Renal pelvis (tissue), 1 donor: ENCODE measurements at regions not wholly inside any gene's neighbourhood (a gene's known extent, or its start where the extent isn't known, plus 50 kb on each side); places are given as distances from the start of the nearest gene placed in this dataset.

Source experiments
- DNase-seq: peaks from one replicate; pipeline ENCODE4 v3.0.0-alpha.2; 2013

- no peak for DNase-seq
Measured at GRCh38 chr13:63199508-63199907, 1783.9 kb upstream of the PCDH20 start.

- DNase-seq: no peak
Measured at GRCh38 chr13:63198071-63198470, 1782.4 kb upstream of the PCDH20 start.

GRCh38 chr13:63195726-63196125 lies 1780.1 kb upstream of the PCDH20 start:
- DNase-seq: no peak

GRCh38 chr13:63190742-63191141 lies 1775.1 kb upstream of the PCDH20 start:
- DNase-seq: no peak

- no peak for DNase-seq
Measured at GRCh38 chr13:63190219-63190618, 1774.6 kb upstream of the PCDH20 start.

- no peak for DNase-seq
Measured at GRCh38 chr13:63189712-63190111, 1774.1 kb upstream of the PCDH20 start.

GRCh38 chr13:63184693-63185092 lies 1769.0 kb upstream of the PCDH20 start:
- no peak for DNase-seq

GRCh38 chr13:63175536-63175935 lies 1759.9 kb upstream of the PCDH20 start:
- no peak for DNase-seq

- DNase-seq: no peak
Measured at GRCh38 chr13:63167699-63168337, 1752.2 kb upstream of the PCDH20 start.

- DNase-seq: no peak
Measured at GRCh38 chr13:63166345-63166744, 1750.7 kb upstream of the PCDH20 start.

- DNase-seq: no peak
Measured at GRCh38 chr13:63163903-63164302, 1748.3 kb upstream of the PCDH20 start.

- DNase-seq: no peak
Measured at GRCh38 chr13:63161219-63161618, 1745.6 kb upstream of the PCDH20 start.

- DNase-seq: no peak
Measured at GRCh38 chr13:63156816-63157215, 1741.2 kb upstream of the PCDH20 start.

GRCh38 chr13:63149375-63149774 lies 1733.7 kb upstream of the PCDH20 start:
- DNase-seq: no peak

GRCh38 chr13:63139277-63139676 lies 1723.6 kb upstream of the PCDH20 start:
- no peak for DNase-seq

GRCh38 chr13:63129995-63130394 lies 1714.3 kb upstream of the PCDH20 start:
- no peak for DNase-seq

GRCh38 chr13:63128716-63129115 lies 1713.1 kb upstream of the PCDH20 start:
- no peak for DNase-seq

GRCh38 chr13:63124863-63125262 lies 1709.2 kb upstream of the PCDH20 start:
- peak; percentile 4 for DNase-seq

GRCh38 chr13:63120883-63121282 lies 1705.2 kb upstream of the PCDH20 start:
- DNase-seq: no peak

GRCh38 chr13:63117710-63118109 lies 1702.1 kb upstream of the PCDH20 start:
- no peak for DNase-seq

GRCh38 chr13:63112799-63113395 lies 1697.2 kb upstream of the PCDH20 start:
- no peak for DNase-seq

GRCh38 chr13:63110466-63110865 lies 1694.8 kb upstream of the PCDH20 start:
- DNase-seq: no peak

- peak; percentile 24 for DNase-seq
Measured at GRCh38 chr13:63107179-63107943, 1691.7 kb upstream of the PCDH20 start.
